SK-N-SH (cell line): ENCODE measurements at regions not wholly inside any gene's neighbourhood (a gene's known extent, or its start where the extent isn't known, plus 50 kb on each side); places are given as distances from the start of the nearest gene placed in this dataset.

Source experiments
- CTCF ChIA-PET: fragments of 300-600, 350-600 bp; formaldehyde crosslinking; extraction: SDS; loops from one replicate; lab custom pipeline; 2021; lab: Yijun Ruan, JAX
- POLR2A ChIA-PET: fragments of 350-600 bp; sonication (Branson Sonifier 250); formaldehyde crosslinking; extraction: SDS; loops from one replicate; lab custom pipeline; 2020; ENCODE audit warnings: antibody characterized with exemption, inconsistent platforms; lab: Yijun Ruan, JAX
- DNase-seq: peaks from one replicate; pipeline ENCODE4 v3.0.0; 2012
- H2AFZ ChIP-seq: fragments of 200-600 bp; sonication (generic); 2 replicates; pipeline ENCODE4 v1.8.1; 2016; ENCODE audit warnings: antibody characterized with exemption, mild to moderate bottlenecking, low read depth
- H3F3A ChIP-seq: fragments of 200-600 bp; sonication (generic); replicated peaks from 2 replicates; pipeline ENCODE3; 2016; ENCODE audit warnings: antibody characterized with exemption, mild to moderate bottlenecking; ENCODE audit not compliant: insufficient read depth
- H3K27ac ChIP-seq, 2 experiments: fragments of 200-500 bp in 1 of 2; fragments of 200-600 bp in 1 of 2; sonication (Bioruptor generic) in 1 of 2; sonication (generic), shearing (Covaris generic) in 1 of 2; 2 replicates each; pipeline versions ENCODE4 v1.5.1 to v1.6.1; 2014 to 2016; ENCODE audit warnings: low read depth in 2 of 2, inconsistent platforms in 1 of 2, low read length in 1 of 2, mild to moderate bottlenecking in 1 of 2, mixed read lengths in 1 of 2
- H3K27me3 ChIP-seq: fragments of 200-600 bp; sonication (generic), shearing (Covaris generic); 2 replicates; pipeline ENCODE4 v1.6.1; 2016; ENCODE audit warnings: mixed run types; ENCODE audit not compliant: insufficient read depth
- H3K36me3 ChIP-seq, 2 experiments: fragments of 200-500 bp in 1 of 2; fragments of 200-600 bp in 1 of 2; sonication (Bioruptor generic) in 1 of 2; sonication (generic) in 1 of 2; replicated peaks in 1 of 2; 2 replicates each; pipeline versions ENCODE3 to v1.5.1; 2014 to 2016; ENCODE audit warnings: low read length in 1 of 2, mild to moderate bottlenecking in 1 of 2; ENCODE audit not compliant: insufficient read depth in 2 of 2, control insufficient read depth in 1 of 2
- H3K4me1 ChIP-seq, 2 experiments: fragments of 200-500 bp in 1 of 2; fragments of 200-600 bp in 1 of 2; sonication (Bioruptor generic) in 1 of 2; sonication (generic), shearing (Covaris generic) in 1 of 2; 2 replicates each; pipeline versions ENCODE4 v1.5.1 to v1.6.1; 2014 to 2016; ENCODE audit warnings: low read depth in 1 of 2, low read length in 1 of 2, mixed run types in 1 of 2; ENCODE audit not compliant: insufficient read depth in 2 of 2, control insufficient read depth in 1 of 2
- H3K4me2 ChIP-seq: fragments of 200-600 bp; sonication (generic), shearing (Covaris generic); 2 replicates; pipeline ENCODE4 v1.6.1; 2017; ENCODE audit warnings: mixed run types
- H3K4me3 ChIP-seq, 2 experiments: fragments of 200-500 bp in 1 of 2; fragments of 200-600 bp in 1 of 2; sonication (Bioruptor generic) in 1 of 2; sonication (generic), shearing (Covaris generic) in 1 of 2; 2 replicates each; pipeline versions ENCODE4 v1.5.1 to v1.8.1; 2014 to 2016; ENCODE audit warnings: low read depth in 2 of 2, inconsistent platforms in 1 of 2, low read length in 1 of 2, mild to moderate bottlenecking in 1 of 2, mixed read lengths in 1 of 2, moderate library complexity in 1 of 2
- H3K79me2 ChIP-seq: fragments of 200-600 bp; sonication (generic); 2 replicates; pipeline ENCODE4 v1.8.1; 2017; ENCODE audit warnings: mild to moderate bottlenecking; ENCODE audit not compliant: insufficient read depth
- H3K9ac ChIP-seq: fragments of 200-600 bp; sonication (generic); 2 replicates; pipeline ENCODE4 v1.6.1; 2017; ENCODE audit warnings: mixed run types
- H3K9me2 ChIP-seq: fragments of 200-600 bp; sonication (generic); 2 replicates; pipeline ENCODE4 v1.6.1; 2017; ENCODE audit warnings: mixed run types
- H3K9me3 ChIP-seq: fragments of 200-600 bp; sonication (generic); 2 replicates; pipeline ENCODE4 v1.6.1; 2017; ENCODE audit warnings: mixed run types, mild to moderate bottlenecking, moderate library complexity
- H4K20me1 ChIP-seq: fragments of 200-600 bp; sonication (generic); 2 replicates; pipeline ENCODE4 v1.6.1; 2017; ENCODE audit warnings: mild to moderate bottlenecking, mixed run types; ENCODE audit not compliant: insufficient read depth
- CHD2 ChIP-seq: fragments of 150-350 bp; IDR thresholded peaks from 2 replicates; pipeline ENCODE4 v1.6.1; 2018; ENCODE audit warnings: low read length; ENCODE audit not compliant: partially characterized antibody
- ELF1 ChIP-seq: IDR thresholded peaks from 2 replicates; pipeline ENCODE4 v1.4.0; 2012
- FOXM1 ChIP-seq: IDR thresholded peaks from 2 replicates; pipeline ENCODE4 v1.4.0; 2012; ENCODE audit warnings: low read depth, mild to moderate bottlenecking
- GABPA ChIP-seq: IDR thresholded peaks from 2 replicates; pipeline ENCODE4 v1.4.0; 2012; ENCODE audit warnings: low read depth, mild to moderate bottlenecking
- GATA2 ChIP-seq: sonication (generic); formaldehyde crosslinking; IDR thresholded peaks from 2 replicates; pipeline ENCODE4 v1.5.0; 2020; ENCODE audit warnings: mild to moderate bottlenecking, missing genetic modification reagents
- JUND ChIP-seq: IDR thresholded peaks from 2 replicates; pipeline ENCODE4 v1.4.0; 2012
- MEF2A ChIP-seq: IDR thresholded peaks from 2 replicates; pipeline ENCODE4 v1.4.0; 2012; ENCODE audit warnings: low read depth, borderline replicate concordance
- MXI1 ChIP-seq: IDR thresholded peaks from 2 replicates; pipeline ENCODE4 v1.6.1; 2012; ENCODE audit warnings: mild to moderate bottlenecking, low read depth, low read length, improper control_type of control experiment
- NFIC ChIP-seq: IDR thresholded peaks from 2 replicates; pipeline ENCODE4 v1.4.0; 2012; ENCODE audit warnings: borderline replicate concordance
- POLR2AphosphoS5 ChIP-seq: IDR thresholded peaks from 2 replicates; pipeline ENCODE4 v1.6.1; 2012; ENCODE audit warnings: low read depth, low read length
- RAD21 ChIP-seq: IDR thresholded peaks from 2 replicates; pipeline ENCODE4 v1.6.1; 2012; ENCODE audit warnings: mild to moderate bottlenecking, low read length
- RFX5 ChIP-seq: IDR thresholded peaks from 2 replicates; pipeline ENCODE4 v1.6.1; 2012; ENCODE audit warnings: mild to moderate bottlenecking, improper control_type of control experiment, low read length
- SIN3A ChIP-seq: IDR thresholded peaks from 2 replicates; pipeline ENCODE4 v1.6.1; 2012; ENCODE audit warnings: low read depth, mild to moderate bottlenecking, low read length, moderate library complexity, borderline replicate concordance
- TEAD4 ChIP-seq: IDR thresholded peaks from 2 replicates; pipeline ENCODE4 v1.4.0; 2012; ENCODE audit warnings: mild to moderate bottlenecking, borderline replicate concordance; ENCODE audit not compliant: insufficient read depth
- YY1 ChIP-seq: IDR thresholded peaks from 2 replicates; pipeline ENCODE4 v1.4.0; 2012; ENCODE audit warnings: low read depth, mild to moderate bottlenecking
- WGBS: methylation state at CpG from one replicate; pipeline ENCODE4 v1.1.6; 2017; ENCODE audit warnings: low lambda C conversion rate; 5-methylcytosine and 5-hydroxymethylcytosine counted together
- TF ChIP-seq, protein P1 (sequence below): fragments of 150-350 bp; IDR thresholded peaks from 2 replicates; pipeline ENCODE4 v1.6.1; 2017; ENCODE audit warnings: antibody characterized with exemption, low read length, low read depth, borderline replicate concordance
- TF ChIP-seq, protein P2 (sequence below): fragments of 150-350 bp; IDR thresholded peaks from 2 replicates; pipeline ENCODE4 v1.6.1; 2016; ENCODE audit warnings: mild to moderate bottlenecking, low read depth, low read length
- TF ChIP-seq, protein P3 (sequence below): fragments of 200-600 bp; sonication (generic); IDR thresholded peaks from 2 replicates; pipeline ENCODE4 v1.6.1; 2017; ENCODE audit warnings: antibody characterized with exemption, mild to moderate bottlenecking, moderate library complexity
- TF ChIP-seq, protein P4 (sequence below): IDR thresholded peaks from 2 replicates; pipeline ENCODE4 v1.4.0; 2012; ENCODE audit warnings: low read depth, borderline replicate concordance
- TF ChIP-seq, protein P5 (sequence below): IDR thresholded peaks from 2 replicates; pipeline ENCODE4 v1.6.1; 2012; ENCODE audit warnings: mild to moderate bottlenecking, low read depth, low read length, moderate library complexity

DNA sequence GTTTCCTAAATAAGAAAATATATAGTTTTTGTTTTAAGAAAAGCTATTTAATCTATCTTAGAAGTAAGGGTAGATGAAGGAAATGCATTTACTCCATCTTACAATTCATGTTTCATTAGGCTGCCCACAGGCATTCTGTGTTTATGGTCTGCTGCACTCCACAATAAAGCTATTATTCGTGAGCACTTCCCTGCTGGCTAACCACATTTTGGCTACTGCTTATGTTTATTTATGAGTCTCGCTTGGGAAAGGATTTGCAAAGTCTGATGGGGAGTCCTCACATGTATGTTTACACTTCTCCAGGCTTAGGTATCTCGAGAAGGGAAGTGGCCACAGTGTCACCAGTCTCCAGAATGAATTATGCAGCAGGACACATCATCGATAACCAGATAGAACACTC is 260.8 kb upstream of the VCX start:
- Histone ChIP-seq H3K4me2 (no peak overlapping the region), H3K27ac (no peak overlapping the region), H3K9me2 (no peaks in the 10 kb centered on the region), H3K79me2 (no peaks in the 10 kb centered on the region), H3K4me3 (no peak overlapping the region), H4K20me1 (no peaks in the 10 kb centered on the region), H3K27me3 (no peaks in the 10 kb centered on the region), H3F3A (no peaks in the 10 kb centered on the region), H3K36me3 (no peaks in the 10 kb centered on the region), H2AFZ (no peak overlapping the region), H3K4me1 (no peaks in the 10 kb centered on the region), H3K9me3 (no peaks in the 10 kb centered on the region), H3K9ac (no peak overlapping the region)
- 2% methylated on average over 4 of the region's 4 CpGs for WGBS
- CTCF ChIA-PET, result no interaction called here
- POLR2A ChIA-PET, result no interaction called here
- TF ChIP-seq YY1 (no peak), SIN3A (no peak), ELF1 (no peak), NFIC (no peak), RFX5 (no peak), JUND (no peak), FOXM1 (no peak), MXI1 (no peak), GABPA (no peak)
- TF ChIP-seq, protein P1, sequence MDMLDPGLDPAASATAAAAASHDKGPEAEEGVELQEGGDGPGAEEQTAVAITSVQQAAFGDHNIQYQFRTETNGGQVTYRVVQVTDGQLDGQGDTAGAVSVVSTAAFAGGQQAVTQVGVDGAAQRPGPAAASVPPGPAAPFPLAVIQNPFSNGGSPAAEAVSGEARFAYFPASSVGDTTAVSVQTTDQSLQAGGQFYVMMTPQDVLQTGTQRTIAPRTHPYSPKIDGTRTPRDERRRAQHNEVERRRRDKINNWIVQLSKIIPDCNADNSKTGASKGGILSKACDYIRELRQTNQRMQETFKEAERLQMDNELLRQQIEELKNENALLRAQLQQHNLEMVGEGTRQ, result no peak
- TF ChIP-seq, protein P2, sequence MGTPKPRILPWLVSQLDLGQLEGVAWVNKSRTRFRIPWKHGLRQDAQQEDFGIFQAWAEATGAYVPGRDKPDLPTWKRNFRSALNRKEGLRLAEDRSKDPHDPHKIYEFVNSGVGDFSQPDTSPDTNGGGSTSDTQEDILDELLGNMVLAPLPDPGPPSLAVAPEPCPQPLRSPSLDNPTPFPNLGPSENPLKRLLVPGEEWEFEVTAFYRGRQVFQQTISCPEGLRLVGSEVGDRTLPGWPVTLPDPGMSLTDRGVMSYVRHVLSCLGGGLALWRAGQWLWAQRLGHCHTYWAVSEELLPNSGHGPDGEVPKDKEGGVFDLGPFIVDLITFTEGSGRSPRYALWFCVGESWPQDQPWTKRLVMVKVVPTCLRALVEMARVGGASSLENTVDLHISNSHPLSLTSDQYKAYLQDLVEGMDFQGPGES, result no peak
- no peak for DNase-seq

DNA sequence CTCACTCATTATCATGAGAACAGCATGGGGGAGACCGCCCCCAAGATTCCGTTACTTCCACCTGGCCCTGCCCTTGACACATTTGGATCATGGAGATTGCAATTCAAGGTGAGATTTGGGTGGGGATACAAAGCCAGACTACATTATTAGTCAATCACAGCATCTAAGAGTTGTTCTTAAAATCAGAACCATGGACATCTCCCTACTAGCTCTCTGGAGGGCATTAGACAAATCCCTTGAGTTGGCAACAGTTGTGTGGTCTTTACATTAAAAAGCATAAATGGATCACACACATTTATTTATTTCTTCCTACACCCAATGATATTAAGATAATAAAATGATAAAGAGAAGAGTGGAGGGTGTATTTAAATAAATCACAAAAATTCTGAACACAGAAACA is 262.8 kb upstream of the VCX start:
- ChIA-PET POLR2A (no interaction called here), CTCF (no interaction called here)
- H3K4me3 ChIP-seq, result no peak overlapping the region
- H3K9ac ChIP-seq, result no peak overlapping the region
- H2AFZ ChIP-seq, result no peak overlapping the region
- no peaks in the 10 kb centered on the region for H4K20me1 ChIP-seq
- H3K4me1 ChIP-seq, result no peaks in the 10 kb centered on the region
- no peaks in the 10 kb centered on the region for H3K9me3 ChIP-seq
- no peak overlapping the region for H3K4me2 ChIP-seq
- no peaks in the 10 kb centered on the region for H3K9me2 ChIP-seq
- no peaks in the 10 kb centered on the region for H3K36me3 ChIP-seq
- no peaks in the 10 kb centered on the region for H3K79me2 ChIP-seq
- no peaks in the 10 kb centered on the region for H3F3A ChIP-seq
- no peaks in the 10 kb centered on the region for H3K27me3 ChIP-seq
- H3K27ac ChIP-seq, result no peak overlapping the region
- WGBS, result 18% methylated on average over 2 of the region's 2 CpGs
- no peak for DNase-seq
- TF ChIP-seq, protein P3, sequence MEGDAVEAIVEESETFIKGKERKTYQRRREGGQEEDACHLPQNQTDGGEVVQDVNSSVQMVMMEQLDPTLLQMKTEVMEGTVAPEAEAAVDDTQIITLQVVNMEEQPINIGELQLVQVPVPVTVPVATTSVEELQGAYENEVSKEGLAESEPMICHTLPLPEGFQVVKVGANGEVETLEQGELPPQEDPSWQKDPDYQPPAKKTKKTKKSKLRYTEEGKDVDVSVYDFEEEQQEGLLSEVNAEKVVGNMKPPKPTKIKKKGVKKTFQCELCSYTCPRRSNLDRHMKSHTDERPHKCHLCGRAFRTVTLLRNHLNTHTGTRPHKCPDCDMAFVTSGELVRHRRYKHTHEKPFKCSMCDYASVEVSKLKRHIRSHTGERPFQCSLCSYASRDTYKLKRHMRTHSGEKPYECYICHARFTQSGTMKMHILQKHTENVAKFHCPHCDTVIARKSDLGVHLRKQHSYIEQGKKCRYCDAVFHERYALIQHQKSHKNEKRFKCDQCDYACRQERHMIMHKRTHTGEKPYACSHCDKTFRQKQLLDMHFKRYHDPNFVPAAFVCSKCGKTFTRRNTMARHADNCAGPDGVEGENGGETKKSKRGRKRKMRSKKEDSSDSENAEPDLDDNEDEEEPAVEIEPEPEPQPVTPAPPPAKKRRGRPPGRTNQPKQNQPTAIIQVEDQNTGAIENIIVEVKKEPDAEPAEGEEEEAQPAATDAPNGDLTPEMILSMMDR, result no peak
- TF ChIP-seq RFX5, result no peak
- no peak for TF ChIP-seq SIN3A
- TF ChIP-seq POLR2AphosphoS5, result no peak
- TF ChIP-seq, protein P4, sequence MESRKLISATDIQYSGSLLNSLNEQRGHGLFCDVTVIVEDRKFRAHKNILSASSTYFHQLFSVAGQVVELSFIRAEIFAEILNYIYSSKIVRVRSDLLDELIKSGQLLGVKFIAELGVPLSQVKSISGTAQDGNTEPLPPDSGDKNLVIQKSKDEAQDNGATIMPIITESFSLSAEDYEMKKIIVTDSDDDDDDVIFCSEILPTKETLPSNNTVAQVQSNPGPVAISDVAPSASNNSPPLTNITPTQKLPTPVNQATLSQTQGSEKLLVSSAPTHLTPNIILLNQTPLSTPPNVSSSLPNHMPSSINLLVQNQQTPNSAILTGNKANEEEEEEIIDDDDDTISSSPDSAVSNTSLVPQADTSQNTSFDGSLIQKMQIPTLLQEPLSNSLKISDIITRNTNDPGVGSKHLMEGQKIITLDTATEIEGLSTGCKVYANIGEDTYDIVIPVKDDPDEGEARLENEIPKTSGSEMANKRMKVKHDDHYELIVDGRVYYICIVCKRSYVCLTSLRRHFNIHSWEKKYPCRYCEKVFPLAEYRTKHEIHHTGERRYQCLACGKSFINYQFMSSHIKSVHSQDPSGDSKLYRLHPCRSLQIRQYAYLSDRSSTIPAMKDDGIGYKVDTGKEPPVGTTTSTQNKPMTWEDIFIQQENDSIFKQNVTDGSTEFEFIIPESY, result no peak
- TF ChIP-seq JUND, result no peak
- no peak for TF ChIP-seq RAD21
- TF ChIP-seq CHD2, result no peak
- TF ChIP-seq GATA2, result no peak
- TF ChIP-seq TEAD4, result no peak
- TF ChIP-seq MEF2A, result no peak
- TF ChIP-seq, protein P5, sequence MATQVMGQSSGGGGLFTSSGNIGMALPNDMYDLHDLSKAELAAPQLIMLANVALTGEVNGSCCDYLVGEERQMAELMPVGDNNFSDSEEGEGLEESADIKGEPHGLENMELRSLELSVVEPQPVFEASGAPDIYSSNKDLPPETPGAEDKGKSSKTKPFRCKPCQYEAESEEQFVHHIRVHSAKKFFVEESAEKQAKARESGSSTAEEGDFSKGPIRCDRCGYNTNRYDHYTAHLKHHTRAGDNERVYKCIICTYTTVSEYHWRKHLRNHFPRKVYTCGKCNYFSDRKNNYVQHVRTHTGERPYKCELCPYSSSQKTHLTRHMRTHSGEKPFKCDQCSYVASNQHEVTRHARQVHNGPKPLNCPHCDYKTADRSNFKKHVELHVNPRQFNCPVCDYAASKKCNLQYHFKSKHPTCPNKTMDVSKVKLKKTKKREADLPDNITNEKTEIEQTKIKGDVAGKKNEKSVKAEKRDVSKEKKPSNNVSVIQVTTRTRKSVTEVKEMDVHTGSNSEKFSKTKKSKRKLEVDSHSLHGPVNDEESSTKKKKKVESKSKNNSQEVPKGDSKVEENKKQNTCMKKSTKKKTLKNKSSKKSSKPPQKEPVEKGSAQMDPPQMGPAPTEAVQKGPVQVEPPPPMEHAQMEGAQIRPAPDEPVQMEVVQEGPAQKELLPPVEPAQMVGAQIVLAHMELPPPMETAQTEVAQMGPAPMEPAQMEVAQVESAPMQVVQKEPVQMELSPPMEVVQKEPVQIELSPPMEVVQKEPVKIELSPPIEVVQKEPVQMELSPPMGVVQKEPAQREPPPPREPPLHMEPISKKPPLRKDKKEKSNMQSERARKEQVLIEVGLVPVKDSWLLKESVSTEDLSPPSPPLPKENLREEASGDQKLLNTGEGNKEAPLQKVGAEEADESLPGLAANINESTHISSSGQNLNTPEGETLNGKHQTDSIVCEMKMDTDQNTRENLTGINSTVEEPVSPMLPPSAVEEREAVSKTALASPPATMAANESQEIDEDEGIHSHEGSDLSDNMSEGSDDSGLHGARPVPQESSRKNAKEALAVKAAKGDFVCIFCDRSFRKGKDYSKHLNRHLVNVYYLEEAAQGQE, result no peak
